Posterior cingulate gyrus (tissue), 11 donors: ENCODE measurements at regions not wholly inside any gene's neighbourhood (a gene's known extent, or its start where the extent isn't known, plus 50 kb on each side); places are given as distances from the start of the nearest gene placed in this dataset.
"Not testable (repeated sequence)": the region's sequence is repeated elsewhere in the genome, so short reads cannot be mapped to it uniquely, and the experiment has no call there.

Experiments
- DNase-seq, 10 donors: peaks; one replicate each; pipeline versions ENCODE4 v3.0.0 to v3.0.0-alpha.2; 2020 to 2021; ENCODE audit warnings: mixed read lengths in 3 of 10
- intact Hi-C: fragments of 100-400 bp; cut with DNase I; formaldehyde crosslinking; loops from one replicate; pipeline ENCODE4 v1.15.1; 2023

DNA sequence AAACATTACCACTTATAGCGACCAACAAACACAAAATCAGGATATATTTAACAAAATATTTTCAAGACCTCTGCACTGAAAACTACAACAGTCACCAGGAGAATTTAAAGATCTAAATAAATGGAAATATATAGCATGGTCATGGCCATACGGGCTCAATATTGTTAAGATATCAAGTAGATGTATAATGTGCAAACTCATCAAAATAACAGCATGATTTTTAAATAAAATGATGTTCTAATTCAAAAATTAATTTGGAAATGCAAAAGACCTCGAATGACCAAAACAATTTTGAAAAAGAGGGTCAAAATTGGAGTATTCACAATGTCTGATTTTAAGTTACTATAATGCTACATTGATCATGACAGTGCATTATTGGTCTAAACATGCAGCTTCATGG, 159.1 kb upstream of the NDN start:
- no peak for DNase-seq
- intact Hi-C loops: no loop called here

DNA sequence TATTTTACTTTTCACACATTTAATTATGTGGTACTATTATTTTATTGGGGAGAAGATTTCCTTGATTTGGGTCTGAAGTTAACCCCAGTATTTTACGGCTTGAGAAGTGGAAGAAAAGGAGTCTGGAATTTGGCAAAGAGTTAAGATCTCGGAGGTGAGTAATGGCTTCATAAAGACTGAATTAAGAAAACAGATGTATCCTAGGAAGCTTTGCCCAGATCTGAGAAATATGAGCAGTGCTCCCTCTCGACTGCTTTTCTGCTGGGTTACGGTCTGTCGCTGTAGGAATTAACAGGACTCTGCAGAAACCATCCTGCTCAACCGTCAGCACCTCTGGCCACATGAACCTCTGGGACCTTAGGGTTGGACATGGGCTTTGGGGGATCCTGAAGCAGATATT, 163.6 kb upstream of the NDN start:
- intact Hi-C loops: no loop called here
- no peak for DNase-seq

DNA sequence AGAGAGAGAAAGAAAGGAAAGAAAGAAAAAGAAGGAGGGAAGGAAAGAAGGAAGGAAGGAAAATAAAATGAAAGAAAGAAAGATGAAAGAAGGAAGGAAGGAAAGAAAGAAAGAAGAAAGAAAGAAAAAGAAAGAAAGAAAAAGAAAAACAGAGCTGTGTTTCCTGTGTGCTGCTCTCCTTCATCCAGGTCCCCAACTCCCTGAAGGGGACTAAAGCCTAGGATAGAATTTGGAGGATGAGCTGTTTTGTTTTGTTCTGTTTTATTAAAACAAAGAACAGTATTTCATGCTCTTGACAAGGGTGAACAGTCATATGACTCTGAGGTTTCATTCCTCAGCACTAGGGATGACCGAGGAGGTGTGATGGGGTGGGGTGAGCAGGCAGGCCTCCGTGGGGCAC, 164.8 kb upstream of the NDN start:
- DNase-seq: no peak
- intact Hi-C loops: no loop called here

DNA sequence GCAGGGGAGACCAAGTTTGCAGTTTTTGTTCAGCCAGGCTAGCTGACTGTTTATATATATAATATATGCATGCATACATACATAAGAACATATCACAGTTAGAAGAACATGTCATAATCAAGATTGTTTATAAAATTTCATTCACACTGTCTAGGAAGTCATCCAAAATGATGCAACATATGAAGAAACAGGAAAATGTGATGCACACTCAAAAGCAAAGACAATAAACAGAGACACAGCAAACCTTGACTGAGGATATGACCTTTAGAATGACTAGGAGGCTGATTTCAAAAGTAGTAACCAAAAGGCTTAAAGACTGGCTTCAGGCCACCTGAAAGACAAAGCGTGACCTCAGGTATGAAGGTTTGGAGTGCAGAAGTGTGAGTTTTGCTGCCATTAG, 166.2 kb upstream of the NDN start:
- no peak for DNase-seq
- intact Hi-C loops: no loop called here

DNA sequence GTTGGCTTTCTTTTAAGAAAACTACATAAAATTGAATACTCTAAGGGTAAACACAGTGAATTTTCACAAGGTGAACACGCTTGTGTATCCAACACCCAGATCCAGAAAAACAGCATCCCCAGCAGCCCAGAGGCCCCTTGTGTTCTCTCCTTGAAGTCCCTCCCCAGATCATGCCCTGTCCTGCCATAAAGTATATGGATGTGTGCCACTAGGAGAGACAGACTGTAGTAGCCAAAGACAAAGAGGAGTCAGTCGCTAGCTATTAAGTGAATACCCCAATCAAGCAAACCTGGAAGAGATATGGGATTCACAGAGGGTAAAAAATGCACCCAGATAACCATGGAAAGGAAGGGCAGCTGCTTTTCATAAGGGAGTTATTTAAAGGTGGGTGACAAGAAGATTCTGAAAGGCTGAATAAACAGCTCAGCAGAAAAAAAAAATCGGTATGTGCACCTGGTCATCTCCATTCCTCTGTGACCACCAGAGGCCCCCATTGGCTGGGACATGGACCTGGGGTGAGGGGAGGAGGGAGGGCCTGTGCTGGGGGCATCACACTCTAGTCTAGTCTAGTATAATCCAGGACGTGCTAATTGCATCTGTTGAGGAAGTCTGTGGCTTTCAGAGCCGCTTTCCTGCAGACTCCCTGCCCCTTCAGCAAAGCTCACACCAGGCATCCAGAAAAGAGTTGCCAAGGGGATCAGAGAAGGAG, 167.3 kb upstream of the NDN start:
- no peak for DNase-seq
- intact Hi-C loops: no loop called here

DNA sequence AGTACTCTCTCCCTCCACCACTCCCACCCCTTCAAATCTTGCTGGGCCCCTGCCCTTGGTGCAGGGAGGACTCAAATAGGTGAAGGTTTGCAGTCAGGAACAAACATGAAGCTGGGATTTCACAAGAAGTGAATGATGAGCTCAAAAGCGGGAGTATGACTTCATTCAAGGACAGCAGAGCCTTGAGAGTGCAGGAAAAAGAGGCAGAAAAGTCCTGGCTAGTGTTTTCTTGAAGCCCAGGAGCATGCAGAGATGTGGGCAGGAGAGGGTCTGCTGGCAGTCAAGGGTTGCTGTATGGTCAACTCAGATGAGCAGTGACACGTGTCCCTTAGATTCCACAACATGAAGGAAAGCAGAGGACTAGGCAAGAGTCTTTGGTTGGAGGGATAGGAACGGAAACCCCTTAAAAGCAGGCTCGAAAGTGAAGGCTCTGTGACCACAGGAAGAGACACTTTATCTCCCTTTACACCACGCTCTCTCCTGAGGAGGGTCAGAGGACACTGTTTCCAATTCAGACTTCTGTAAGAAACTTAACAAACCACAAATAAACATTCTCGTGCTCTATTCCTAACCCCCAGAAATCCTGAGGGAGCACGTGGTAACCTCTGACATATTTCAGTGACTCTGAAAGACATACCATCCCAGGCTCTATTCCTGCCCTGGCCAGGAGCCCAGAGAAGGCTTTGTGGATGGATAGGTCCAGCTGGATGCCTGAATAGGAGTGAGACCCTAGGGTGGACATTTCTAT, 168.0 kb upstream of the NDN start:
- intact Hi-C loops: no loop called here
- no peak for DNase-seq

DNA sequence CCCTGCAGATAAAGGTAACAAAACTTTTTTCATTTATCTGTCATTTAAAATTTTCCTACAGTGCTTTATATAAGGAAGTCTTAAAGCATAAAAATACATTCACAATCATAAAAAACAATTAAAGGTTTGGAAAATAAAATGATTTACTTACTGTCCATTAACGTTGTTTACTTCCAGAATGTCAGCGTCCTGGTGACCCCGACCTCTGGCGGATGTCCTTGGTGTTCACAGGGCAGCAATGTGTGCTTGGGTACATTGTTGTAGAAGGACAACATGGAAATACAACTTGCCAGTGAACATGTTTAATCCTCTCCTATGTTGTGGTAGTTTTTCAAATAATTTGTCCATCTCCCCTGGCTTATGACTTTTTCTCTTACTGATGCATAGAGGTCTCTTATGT, 168.8 kb upstream of the NDN start:
- no peak for DNase-seq
- intact Hi-C loops: loop anchor here (2.0 kb wide), 1 partner anchor 213 kb away; no protein-coding TSS in a partner anchor

DNA sequence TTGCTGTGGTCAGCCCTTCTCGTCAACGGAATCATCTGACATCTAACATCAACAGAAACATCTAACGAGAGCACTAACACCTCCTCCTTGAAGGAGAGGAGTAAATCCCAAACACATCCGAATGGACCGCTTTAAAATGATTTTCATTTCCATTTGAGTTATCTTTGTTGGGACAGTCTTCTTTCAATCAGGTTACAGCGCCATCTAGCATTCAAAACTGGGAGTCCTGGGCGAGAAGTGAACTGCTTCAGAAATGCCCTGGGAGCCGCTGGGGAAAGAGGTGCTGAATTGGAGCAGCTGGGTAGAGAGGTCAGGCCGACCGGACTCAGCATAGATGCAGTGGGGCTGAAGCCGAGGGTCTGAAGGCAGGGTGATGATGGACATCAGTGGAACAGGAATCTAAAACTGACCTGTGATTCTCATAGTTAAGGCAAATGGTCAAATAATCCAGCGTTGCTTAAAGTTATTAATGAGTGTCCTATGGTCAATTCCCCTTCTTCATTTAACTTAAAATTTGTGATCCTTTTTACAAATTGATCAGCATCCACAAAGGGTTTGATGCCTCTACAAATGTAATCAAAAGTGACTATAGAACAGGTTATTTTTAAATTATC, 170.0 kb upstream of the NDN start:
- peak in 7 of 10 donors; percentile 33 to 86 (median 59) for DNase-seq
- intact Hi-C loops: loop anchor here (2.0 kb wide), 1 partner anchor 214 kb away; no protein-coding TSS in a partner anchor

DNA sequence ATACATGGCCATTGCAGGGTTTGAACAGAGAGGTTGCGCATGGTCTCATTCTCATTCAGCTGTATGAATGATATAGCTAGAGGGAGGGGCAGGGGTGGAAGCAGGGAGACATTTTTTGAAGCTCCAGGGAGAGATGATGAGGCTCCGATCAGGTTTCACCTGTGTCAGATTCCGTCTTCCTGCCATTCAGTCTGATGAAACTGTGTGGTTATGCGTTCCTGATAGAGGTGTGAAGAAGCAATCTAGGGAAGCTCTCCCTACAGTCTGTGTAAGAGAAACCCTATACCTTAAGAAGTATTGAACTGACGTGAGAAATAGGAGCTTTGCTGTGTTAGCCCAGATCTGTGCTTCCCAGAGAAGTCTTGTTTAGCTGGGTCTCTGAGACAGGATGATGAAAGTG, 171.9 kb upstream of the NDN start:
- intact Hi-C loops: no loop called here
- no peak for DNase-seq

DNA sequence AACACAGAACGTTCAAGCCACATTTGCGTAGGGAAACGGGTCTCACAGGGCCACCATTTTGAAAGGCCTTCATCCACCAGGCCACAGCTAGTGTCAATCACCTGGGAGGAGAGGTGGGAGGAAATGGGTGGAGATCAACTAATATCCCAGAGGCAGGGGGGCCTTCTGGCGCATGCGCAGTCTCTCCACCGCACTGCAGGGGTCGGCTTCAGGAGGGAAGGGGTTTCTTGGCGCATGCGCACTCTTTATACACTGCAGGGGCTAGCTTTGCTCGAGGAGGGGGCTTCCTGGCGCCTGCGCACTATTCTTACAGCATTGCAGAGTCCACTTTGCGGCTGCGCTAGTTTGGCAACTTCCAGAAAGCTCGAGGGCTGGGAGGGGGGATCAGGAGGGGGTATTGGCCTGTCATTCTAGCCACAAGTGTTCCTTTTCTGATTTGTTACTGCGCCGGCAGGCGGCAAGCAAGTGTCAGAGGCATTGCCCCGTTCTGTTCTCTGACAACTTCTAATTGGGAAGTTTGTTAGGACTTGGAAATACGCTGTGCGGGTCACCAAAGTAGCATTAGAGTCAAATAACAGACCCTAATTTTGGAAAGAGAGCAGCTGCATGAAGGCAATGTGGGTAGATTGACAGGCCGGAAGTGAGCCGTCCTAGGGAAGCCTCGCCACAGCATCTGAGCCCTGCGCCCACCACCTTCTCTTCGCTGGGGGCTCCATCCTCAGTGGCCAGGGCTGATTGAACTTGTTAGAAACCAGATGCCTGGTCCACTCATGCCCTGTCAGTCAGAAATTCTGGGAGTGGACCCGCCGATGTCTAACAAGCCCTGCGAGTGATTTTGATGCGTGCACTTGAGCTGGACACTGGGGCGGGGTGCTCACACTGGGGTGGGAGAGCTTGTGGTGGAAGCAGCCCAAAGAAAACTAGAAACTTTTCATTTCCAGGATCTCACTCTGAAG, 173.5 kb upstream of the NDN start:
- intact Hi-C loops: no loop called here
- peak in 1 of 10 donors; percentile 66 for DNase-seq

DNA sequence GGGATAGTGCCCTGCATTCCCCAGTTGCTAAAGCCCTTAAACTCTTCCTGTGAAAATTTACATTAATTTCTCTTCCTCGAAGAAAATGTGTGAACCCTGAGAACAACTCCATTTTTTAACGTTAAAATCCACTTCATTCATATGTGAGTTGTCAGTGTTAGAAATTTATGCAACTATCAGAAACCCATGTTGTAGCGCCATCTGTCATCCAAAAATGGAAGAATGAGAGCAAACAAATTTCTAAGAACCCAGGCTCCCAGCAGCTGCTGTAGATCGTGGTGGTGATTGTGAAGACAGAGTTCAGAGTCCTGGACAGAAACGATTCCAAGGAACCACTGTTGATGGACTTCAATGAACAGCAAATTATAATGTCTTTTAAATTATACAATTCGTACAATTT, 179.7 kb upstream of the NDN start:
- intact Hi-C loops: loop anchor here (2.0 kb wide), 1 partner anchor 224 kb away; no protein-coding TSS in a partner anchor
- no peak for DNase-seq

DNA sequence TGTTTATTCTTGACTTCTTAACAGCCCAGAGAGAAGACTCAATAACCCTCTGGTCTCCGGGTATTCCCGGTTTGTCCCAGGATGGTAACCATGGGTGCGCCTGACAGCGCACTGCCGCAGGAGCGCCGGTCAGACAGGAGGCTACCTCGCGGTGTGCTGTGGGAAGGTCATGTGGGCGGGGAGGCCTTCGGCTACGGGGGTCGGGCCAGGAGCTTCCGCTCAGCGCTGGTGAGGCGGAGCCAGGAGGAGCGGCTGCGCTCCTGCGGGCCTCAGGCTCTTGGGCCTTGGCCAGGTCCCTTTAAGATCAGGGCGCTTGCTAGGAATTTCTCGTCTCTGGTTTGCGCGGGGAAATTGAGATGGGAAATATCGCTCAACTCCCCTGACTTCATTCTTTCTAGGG, 182.3 kb upstream of the NDN start:
- intact Hi-C loops: no loop called here
- peak in 4 of 10 donors; percentile 10 to 82 (median 74) for DNase-seq

DNA sequence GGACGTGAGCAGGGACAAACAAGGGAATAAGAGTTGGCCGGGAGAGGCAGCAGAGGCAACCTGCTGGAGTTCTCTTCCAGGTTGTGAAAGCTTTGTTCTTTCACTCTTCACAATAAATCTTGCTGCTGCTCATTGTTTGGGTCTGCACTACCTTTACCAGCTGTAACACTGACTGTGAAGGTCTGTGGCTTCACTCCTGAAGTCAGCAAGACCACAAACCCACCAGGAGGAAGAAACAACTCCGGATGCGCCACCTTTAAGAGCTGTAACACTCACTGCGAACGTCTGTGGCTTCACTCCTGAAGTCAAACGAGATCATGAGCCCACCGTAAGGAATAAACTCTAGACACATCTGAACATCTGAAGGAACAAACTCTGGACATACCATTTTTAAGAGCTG, 186.5 kb upstream of the NDN start:
- intact Hi-C loops: not testable (repeated sequence)

DNA sequence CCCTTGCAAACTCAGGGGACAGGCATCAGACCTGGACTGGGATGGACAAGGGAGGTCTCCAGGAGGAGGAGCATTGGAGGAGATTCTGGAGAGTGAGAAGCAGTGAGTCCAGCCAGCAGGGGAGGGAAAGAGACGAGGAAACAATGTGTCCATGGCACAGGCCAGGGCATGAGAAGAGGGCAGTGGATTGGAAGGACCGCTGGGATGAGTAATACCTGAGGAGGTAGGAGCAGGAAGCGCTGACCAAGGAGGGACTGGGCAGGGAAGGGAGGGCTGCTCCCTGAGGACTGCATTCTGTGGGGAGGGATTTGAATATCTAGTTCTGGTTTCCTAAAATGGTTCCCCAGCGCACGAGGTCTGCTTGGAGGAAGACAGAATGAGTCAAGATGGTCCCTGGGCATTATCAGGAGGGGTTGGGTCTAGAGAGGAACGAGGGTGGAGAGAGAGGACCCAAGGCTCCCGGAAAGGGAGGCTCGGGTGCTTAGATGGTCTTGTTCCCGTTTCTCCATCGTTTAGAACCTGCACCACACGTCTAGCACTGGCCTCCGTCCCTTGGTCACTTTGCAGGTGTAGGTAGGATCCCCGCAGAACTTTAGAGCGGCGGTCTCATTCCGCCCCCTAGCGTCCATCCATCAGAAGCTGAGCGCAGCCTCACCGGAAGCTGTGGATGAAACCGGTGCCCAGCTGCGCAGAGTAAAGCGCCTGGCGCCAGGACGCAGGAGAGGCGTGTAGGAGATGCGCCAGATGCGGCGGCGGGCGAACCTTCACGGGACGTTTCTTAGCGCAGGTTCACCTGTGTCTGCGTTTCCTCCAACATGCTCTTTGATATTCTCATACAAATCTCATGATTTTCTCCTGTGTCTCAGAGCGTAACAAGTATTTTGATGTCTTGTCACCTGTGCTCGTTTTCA, 190.7 kb upstream of the NDN start:
- peak in 8 of 10 donors; percentile 54 to 93 (median 64) for DNase-seq
- intact Hi-C loops: no loop called here

More for the DNA sequence above, 186.5 kb upstream of the NDN start:
- not testable (repeated sequence) for DNase-seq

DNA sequence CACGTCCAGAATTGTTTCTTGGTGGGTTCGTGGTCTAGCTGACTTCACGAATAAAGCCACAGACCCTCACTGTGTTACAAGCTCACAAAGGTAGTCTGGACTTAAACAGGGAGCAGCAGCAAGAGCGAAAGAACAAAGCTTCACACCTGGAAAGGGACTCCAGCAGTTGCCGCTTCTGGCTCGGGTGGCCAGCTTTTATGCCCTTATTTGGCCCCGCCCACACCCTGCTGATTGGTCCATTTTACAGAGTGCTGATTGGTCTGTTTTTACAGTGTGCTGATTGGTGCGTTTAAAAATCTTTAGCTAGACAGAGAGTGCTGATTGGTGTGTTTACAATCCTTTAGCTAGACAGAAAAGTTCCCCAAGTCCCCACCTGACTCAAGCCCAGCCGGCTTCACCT, 194.2 kb upstream of the NDN start:
- no peak for DNase-seq
- intact Hi-C loops: no loop called here

DNA sequence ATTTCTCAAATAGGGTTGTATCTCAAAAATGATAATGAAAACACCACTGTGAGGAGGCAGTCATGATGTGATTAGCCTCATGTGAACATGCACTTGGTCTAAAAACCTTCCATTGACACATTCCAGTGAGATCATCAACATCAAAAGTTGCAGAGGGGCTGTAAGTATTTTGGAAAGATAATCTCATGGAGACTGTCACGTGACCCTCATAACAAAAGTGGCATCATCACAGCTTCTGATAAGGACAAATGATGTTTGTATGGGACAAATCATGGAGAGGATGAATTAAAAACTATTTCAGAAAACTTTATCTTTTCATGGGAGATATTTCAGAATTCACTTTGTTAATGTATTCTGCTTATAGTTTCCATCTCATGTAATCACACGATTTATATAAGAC, 203.1 kb upstream of the NDN start:
- no peak for DNase-seq
- intact Hi-C loops: no loop called here

DNA sequence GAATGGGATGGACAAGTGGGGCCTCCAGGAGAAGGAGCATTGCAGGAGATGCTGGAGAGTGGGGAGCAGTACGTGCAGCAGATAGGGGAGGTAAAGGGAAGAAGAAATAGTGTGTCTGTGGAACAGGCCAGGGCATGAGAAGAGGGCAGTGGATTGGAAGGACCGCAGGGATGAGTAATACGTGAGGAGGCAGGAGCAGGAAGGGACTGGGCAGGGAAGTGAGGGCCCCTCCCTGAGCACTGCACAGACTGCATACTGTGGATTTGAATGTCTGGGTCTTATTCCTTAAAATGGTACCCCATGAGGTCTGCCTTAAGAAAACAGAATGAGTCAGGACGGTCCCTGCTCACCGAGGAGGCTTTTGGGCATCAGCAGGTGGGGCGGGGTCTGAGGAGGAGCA, 210.0 kb upstream of the NDN start:
- DNase-seq: peak in 1 of 10 donors; percentile 33
- intact Hi-C loops: no loop called here

DNA sequence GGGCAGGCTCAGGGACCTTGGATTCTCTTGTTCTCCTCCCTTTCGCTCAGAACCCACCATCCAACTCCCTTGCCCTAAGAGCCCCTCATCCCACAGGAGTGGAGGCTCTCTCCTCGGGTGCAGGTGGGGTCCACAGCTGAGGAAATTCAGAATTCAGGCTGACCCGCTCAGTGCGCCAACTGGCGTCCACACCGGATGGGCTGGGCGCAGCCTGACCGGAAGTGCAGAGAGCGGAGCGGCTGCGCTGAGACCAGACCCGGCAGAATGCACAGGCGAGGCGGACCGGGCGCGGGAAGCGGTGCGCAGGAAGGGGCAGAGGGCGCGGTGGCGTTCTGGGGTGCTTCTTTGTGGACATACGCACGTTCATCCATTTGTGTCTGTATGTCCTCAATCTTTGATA, 210.4 kb upstream of the NDN start:
- intact Hi-C loops: no loop called here
- DNase-seq: peak in 4 of 10 donors; percentile 8 to 80 (median 46)

DNA sequence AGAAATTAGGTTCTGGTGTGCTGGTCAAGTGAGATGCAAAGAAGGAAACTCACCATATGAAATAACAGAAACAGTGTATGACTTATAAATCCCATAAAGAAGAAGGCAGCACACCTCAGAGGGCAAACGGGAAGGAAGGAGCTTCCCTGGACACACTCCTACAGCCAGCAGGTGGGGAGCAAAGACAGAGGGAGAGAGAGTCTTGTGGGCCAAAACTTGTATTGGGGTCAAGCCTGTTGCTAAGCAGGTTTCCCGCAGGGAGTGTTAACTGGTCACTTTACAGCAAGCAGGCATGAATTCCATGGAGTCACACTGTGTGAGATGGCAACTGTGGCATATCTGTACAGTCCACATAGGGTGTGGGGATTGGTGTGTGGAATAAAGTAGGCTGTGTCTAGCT, 222.9 kb upstream of the NDN start:
- intact Hi-C loops: no loop called here
- no peak for DNase-seq
